ENCODE measurements at regions not wholly inside any gene's neighbourhood (a gene's known extent, or its start where the extent isn't known, plus 50 kb on each side); places are given as distances from the start of the nearest gene placed in this dataset.
"Not testable (repeated sequence)": the region's sequence is repeated elsewhere in the genome, so short reads cannot be mapped to it uniquely, and the experiment has no call there.

GRCh38 chr13:60661521-60661920 is 264.5 kb downstream of the TDRD3 start:
- Histone ChIP-seq H3K36me3 (ENCODE audit: control insufficient read depth, insufficient read depth, low read length) (no peaks in the 10 kb centered on the region), H3K4me3 (ENCODE audit: low read depth, low read length) (no peak overlapping the region), H3K27ac (ENCODE audit: low read depth, low read length) (no peak overlapping the region), H3K9me3 (ENCODE audit: control insufficient read depth, insufficient read depth, low read length) (no peaks in the 10 kb centered on the region), H3K27me3 (ENCODE audit: control insufficient read depth, insufficient read depth, low read length) (no peaks in the 10 kb centered on the region), H3K4me1 (ENCODE audit: control insufficient read depth, insufficient read depth, low read length) (no peaks in the 10 kb centered on the region), H3K9ac (ENCODE audit: low read depth, low read length) (no peak overlapping the region)

GRCh38 chr13:60657586-60657985 is 260.6 kb downstream of the TDRD3 start:
- not testable (repeated sequence) for H3K27ac ChIP-seq (ENCODE audit: low read depth, low read length); H3K27me3 ChIP-seq (ENCODE audit: control insufficient read depth, insufficient read depth, low read length); H3K36me3 ChIP-seq (ENCODE audit: control insufficient read depth, insufficient read depth, low read length)

GRCh38 chr13:60655256-60655655 is 258.2 kb downstream of the TDRD3 start:
- H3K27ac ChIP-seq (ENCODE audit: low read depth, low read length) = no peak overlapping the region
- H3K4me3 ChIP-seq (ENCODE audit: low read depth, low read length) = no peak overlapping the region
- no peaks in the 10 kb centered on the region for H3K36me3 ChIP-seq (ENCODE audit: control insufficient read depth, insufficient read depth, low read length)
- no peaks in the 10 kb centered on the region for H3K27me3 ChIP-seq (ENCODE audit: control insufficient read depth, insufficient read depth, low read length)
- H3K9me3 ChIP-seq (ENCODE audit: control insufficient read depth, insufficient read depth, low read length) = no peaks in the 10 kb centered on the region
- H3K9ac ChIP-seq (ENCODE audit: low read depth, low read length) = no peak overlapping the region
- H3K4me1 ChIP-seq (ENCODE audit: control insufficient read depth, insufficient read depth, low read length) = no peaks in the 10 kb centered on the region

More at GRCh38 chr13:60657586-60657985, 260.6 kb downstream of the TDRD3 start:
- not testable (repeated sequence) for H3K4me1 ChIP-seq (ENCODE audit: control insufficient read depth, insufficient read depth, low read length); H3K9ac ChIP-seq (ENCODE audit: low read depth, low read length); H3K9me3 ChIP-seq (ENCODE audit: control insufficient read depth, insufficient read depth, low read length); H3K4me3 ChIP-seq (ENCODE audit: low read depth, low read length)

- Histone ChIP-seq H3K27me3 (ENCODE audit: control insufficient read depth, insufficient read depth, low read length) (no peaks in the 10 kb centered on the region), H3K4me1 (ENCODE audit: control insufficient read depth, insufficient read depth, low read length) (no peaks in the 10 kb centered on the region), H3K4me3 (ENCODE audit: low read depth, low read length) (no peak overlapping the region), H3K9me3 (ENCODE audit: control insufficient read depth, insufficient read depth, low read length) (no peaks in the 10 kb centered on the region), H3K9ac (ENCODE audit: low read depth, low read length) (no peak overlapping the region), H3K27ac (ENCODE audit: low read depth, low read length) (no peak overlapping the region), H3K36me3 (ENCODE audit: control insufficient read depth, insufficient read depth, low read length) (no peaks in the 10 kb centered on the region)
These were observed 257.4 kb downstream of the TDRD3 start for GRCh38 chr13:60654415-60654814.

DNA sequence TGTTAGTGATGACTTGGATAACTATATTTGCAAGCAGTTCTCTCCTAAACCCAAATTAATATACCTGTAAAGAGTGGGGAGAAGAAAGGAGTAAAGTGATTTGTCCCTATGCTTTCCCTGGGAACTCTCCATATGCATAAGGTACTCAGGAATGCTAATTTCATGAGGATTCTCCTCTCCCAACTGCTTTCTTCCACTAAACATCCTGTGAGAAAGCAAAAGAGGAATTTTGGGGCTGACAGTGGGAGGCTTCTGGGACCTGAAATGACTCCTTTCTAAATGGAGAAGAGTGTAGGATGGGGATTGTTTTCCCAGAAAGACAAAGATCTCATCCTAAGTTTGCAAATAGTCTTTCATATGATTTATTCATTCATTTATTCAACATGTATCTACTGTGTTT is 250.5 kb downstream of the TDRD3 start:
- H3K4me3 ChIP-seq (ENCODE audit: low read depth, low read length) = no peak overlapping the region
- H3K27me3 ChIP-seq (ENCODE audit: control insufficient read depth, insufficient read depth, low read length) = no peaks in the 10 kb centered on the region
- H3K27ac ChIP-seq (ENCODE audit: low read depth, low read length) = peak overlapping the region; percentile 84
- H3K9ac ChIP-seq (ENCODE audit: low read depth, low read length) = no peak overlapping the region
- peaks cover 23% of the 10 kb centered on the region for H3K4me1 ChIP-seq (ENCODE audit: control insufficient read depth, insufficient read depth, low read length)
- no peaks in the 10 kb centered on the region for H3K9me3 ChIP-seq (ENCODE audit: control insufficient read depth, insufficient read depth, low read length)
- H3K36me3 ChIP-seq (ENCODE audit: control insufficient read depth, insufficient read depth, low read length) = no peaks in the 10 kb centered on the region

GRCh38 chr13:60646620-60647019 is 249.6 kb downstream of the TDRD3 start:
- peaks cover 23% of the 10 kb centered on the region for H3K4me1 ChIP-seq (ENCODE audit: control insufficient read depth, insufficient read depth, low read length)
- H3K27ac ChIP-seq (ENCODE audit: low read depth, low read length) = peak overlapping the region; percentile 84
- H3K27me3 ChIP-seq (ENCODE audit: control insufficient read depth, insufficient read depth, low read length) = no peaks in the 10 kb centered on the region
- no peak overlapping the region for H3K4me3 ChIP-seq (ENCODE audit: low read depth, low read length)
- no peak overlapping the region for H3K9ac ChIP-seq (ENCODE audit: low read depth, low read length)
- H3K36me3 ChIP-seq (ENCODE audit: control insufficient read depth, insufficient read depth, low read length) = no peaks in the 10 kb centered on the region
- H3K9me3 ChIP-seq (ENCODE audit: control insufficient read depth, insufficient read depth, low read length) = no peaks in the 10 kb centered on the region

DNA sequence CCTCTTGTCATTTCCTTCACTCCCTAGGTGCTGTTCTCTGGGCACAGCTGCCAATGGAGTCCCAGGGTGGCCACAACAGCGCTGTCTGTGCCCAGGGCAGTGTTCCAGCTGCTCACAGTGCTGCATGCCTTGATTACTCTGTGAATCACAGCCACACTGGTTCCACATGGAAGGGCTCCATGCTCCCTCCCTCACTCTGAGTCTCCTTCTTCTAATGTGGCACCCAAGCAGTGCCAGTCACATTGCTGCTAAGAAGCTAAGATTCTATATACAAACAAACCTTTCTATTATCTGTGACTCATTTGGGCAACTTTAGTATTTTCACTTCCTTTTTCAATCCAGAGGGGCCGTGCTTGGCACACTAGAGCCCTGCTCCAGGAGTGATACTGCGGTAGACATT is 248.7 kb downstream of the TDRD3 start:
- no peaks in the 10 kb centered on the region for H3K36me3 ChIP-seq (ENCODE audit: control insufficient read depth, insufficient read depth, low read length)
- no peaks in the 10 kb centered on the region for H3K9me3 ChIP-seq (ENCODE audit: control insufficient read depth, insufficient read depth, low read length)
- no peak overlapping the region for H3K27ac ChIP-seq (ENCODE audit: low read depth, low read length)
- peaks cover 23% of the 10 kb centered on the region for H3K4me1 ChIP-seq (ENCODE audit: control insufficient read depth, insufficient read depth, low read length)
- H3K9ac ChIP-seq (ENCODE audit: low read depth, low read length) = no peak overlapping the region
- no peaks in the 10 kb centered on the region for H3K27me3 ChIP-seq (ENCODE audit: control insufficient read depth, insufficient read depth, low read length)
- H3K4me3 ChIP-seq (ENCODE audit: low read depth, low read length) = no peak overlapping the region

DNA sequence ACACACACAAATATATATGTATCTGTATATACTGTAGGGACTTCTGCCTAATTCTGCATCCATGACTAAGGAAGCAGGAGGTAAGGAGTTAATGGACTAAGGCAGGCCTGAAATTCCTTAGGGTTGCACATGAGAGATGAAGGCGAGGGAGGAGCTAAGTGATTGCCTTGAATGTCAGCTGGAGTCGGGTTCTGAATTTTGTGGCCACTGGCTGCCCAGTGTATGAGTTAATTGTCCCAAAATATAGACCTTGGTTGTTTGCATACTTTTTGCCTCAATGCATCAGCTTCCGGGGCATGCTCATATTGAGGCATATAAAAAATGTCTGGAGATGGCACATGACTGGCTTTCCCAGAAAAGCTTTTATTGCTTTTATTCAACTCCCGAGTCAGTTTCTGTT is 245.5 kb downstream of the TDRD3 start:
- no peak overlapping the region for H3K4me3 ChIP-seq (ENCODE audit: low read depth, low read length)

GRCh38 chr13:60629158-60629557 is 232.1 kb downstream of the TDRD3 start:
- H3K36me3 ChIP-seq (ENCODE audit: control insufficient read depth, insufficient read depth, low read length) = no peaks in the 10 kb centered on the region
- no peak overlapping the region for H3K9ac ChIP-seq (ENCODE audit: low read depth, low read length)
- peaks cover 16% of the 10 kb centered on the region for H3K4me1 ChIP-seq (ENCODE audit: control insufficient read depth, insufficient read depth, low read length)
- H3K27me3 ChIP-seq (ENCODE audit: control insufficient read depth, insufficient read depth, low read length) = no peaks in the 10 kb centered on the region
- H3K27ac ChIP-seq (ENCODE audit: low read depth, low read length) = no peak overlapping the region
- no peaks in the 10 kb centered on the region for H3K9me3 ChIP-seq (ENCODE audit: control insufficient read depth, insufficient read depth, low read length)
- H3K4me3 ChIP-seq (ENCODE audit: low read depth, low read length) = no peak overlapping the region

More for the DNA sequence above, 245.5 kb downstream of the TDRD3 start:
- Histone ChIP-seq H3K36me3 (ENCODE audit: control insufficient read depth, insufficient read depth, low read length) (no peaks in the 10 kb centered on the region), H3K9me3 (ENCODE audit: control insufficient read depth, insufficient read depth, low read length) (no peaks in the 10 kb centered on the region), H3K4me1 (ENCODE audit: control insufficient read depth, insufficient read depth, low read length) (peaks cover 16% of the 10 kb centered on the region), H3K27me3 (ENCODE audit: control insufficient read depth, insufficient read depth, low read length) (no peaks in the 10 kb centered on the region), H3K9ac (ENCODE audit: low read depth, low read length) (no peak overlapping the region), H3K27ac (ENCODE audit: low read depth, low read length) (no peak overlapping the region)

GRCh38 chr13:60627071-60627686 is 230.2 kb downstream of the TDRD3 start:
- H3K27me3 ChIP-seq (ENCODE audit: control insufficient read depth, insufficient read depth, low read length) = no peaks in the 10 kb centered on the region

More at GRCh38 chr13:60627071-60627686, 230.2 kb downstream of the TDRD3 start:
- no peak overlapping the region for H3K27ac ChIP-seq (ENCODE audit: low read depth, low read length)
- peaks cover 16% of the 10 kb centered on the region for H3K4me1 ChIP-seq (ENCODE audit: control insufficient read depth, insufficient read depth, low read length)
- no peaks in the 10 kb centered on the region for H3K9me3 ChIP-seq (ENCODE audit: control insufficient read depth, insufficient read depth, low read length)
- H3K36me3 ChIP-seq (ENCODE audit: control insufficient read depth, insufficient read depth, low read length) = no peaks in the 10 kb centered on the region
- no peak overlapping the region for H3K9ac ChIP-seq (ENCODE audit: low read depth, low read length)
- no peak overlapping the region for H3K4me3 ChIP-seq (ENCODE audit: low read depth, low read length)

All from HUES48 (cell line).